H9 (cell line): ENCODE measurements at regions not wholly inside any gene's neighbourhood (a gene's known extent, or its start where the extent isn't known, plus 50 kb on each side); places are given as distances from the start of the nearest gene placed in this dataset.

Experiments
- DNase-seq: peaks from one replicate; pipeline ENCODE4 v3.0.0-alpha.2; 2017
- H2AFZ ChIP-seq: one replicate; pipeline ENCODE4 v1.6.1; 2013; ENCODE audit warnings: mild to moderate bottlenecking, low read length, control low read depth, moderate library complexity
- H2AK5ac ChIP-seq: 2 replicates; pipeline ENCODE4 v1.6.1; 2013; ENCODE audit warnings: low read length, control low read depth, mixed read lengths; ENCODE audit not compliant: insufficient read length
- H2BK120ac ChIP-seq: one replicate; pipeline ENCODE4 v1.6.1; 2013; ENCODE audit warnings: low read depth, mild to moderate bottlenecking, low read length, control low read depth, inconsistent platforms; ENCODE audit not compliant: poor library complexity, severe bottlenecking
- H2BK12ac ChIP-seq: 2 replicates; pipeline ENCODE4 v1.6.1; 2013; ENCODE audit warnings: low read length, control low read depth, mixed read lengths, low read depth; ENCODE audit not compliant: insufficient read length
- H2BK15ac ChIP-seq: 2 replicates; pipeline ENCODE4 v1.6.1; 2013; ENCODE audit warnings: low read depth, low read length, control low read depth
- H2BK20ac ChIP-seq: one replicate; pipeline ENCODE4 v1.6.1; 2013; ENCODE audit warnings: low read depth, mild to moderate bottlenecking, low read length, control low read depth, inconsistent platforms; ENCODE audit not compliant: poor library complexity, severe bottlenecking
- H2BK5ac ChIP-seq: 2 replicates; pipeline ENCODE4 v1.6.1; 2013; ENCODE audit warnings: low read length, control low read depth, mixed read lengths; ENCODE audit not compliant: insufficient read length
- H3K14ac ChIP-seq: 2 replicates; pipeline ENCODE4 v1.6.1; 2013; ENCODE audit warnings: low read length, control low read depth; ENCODE audit not compliant: insufficient read depth
- H3K18ac ChIP-seq: 2 replicates; pipeline ENCODE4 v1.6.1; 2013; ENCODE audit warnings: low read depth, mild to moderate bottlenecking, mixed read lengths, low read length, control low read depth; ENCODE audit not compliant: insufficient read length
- H3K23ac ChIP-seq: 2 replicates; pipeline ENCODE4 v1.6.1; 2013; ENCODE audit warnings: low read length, control low read depth, mixed read lengths, low read depth; ENCODE audit not compliant: insufficient read length
- H3K23me2 ChIP-seq: 2 replicates; pipeline ENCODE4 v1.6.1; 2013; ENCODE audit warnings: low read depth, mild to moderate bottlenecking, mixed read lengths, low read length, control low read depth; ENCODE audit not compliant: insufficient read length, poor library complexity, severe bottlenecking
- H3K27ac ChIP-seq: 2 replicates; pipeline ENCODE4 v1.5.1; 2013; ENCODE audit warnings: low read length, control low read depth, mixed read lengths, low read depth; ENCODE audit not compliant: insufficient read length
- H3K27me3 ChIP-seq: 2 replicates; pipeline ENCODE4 v1.6.1; 2013; ENCODE audit warnings: low read length, control low read depth, inconsistent platforms; ENCODE audit not compliant: insufficient read depth
- H3K4ac ChIP-seq: 2 replicates; pipeline ENCODE4 v1.6.1; 2013; ENCODE audit warnings: low read depth, mild to moderate bottlenecking, control low read depth, inconsistent platforms, low read length, moderate library complexity
- H3K4me1 ChIP-seq: 2 replicates; pipeline ENCODE4 v1.6.1; 2013; ENCODE audit warnings: low read length, control low read depth, inconsistent platforms; ENCODE audit not compliant: insufficient read depth
- H3K4me2 ChIP-seq: 2 replicates; pipeline ENCODE4 v1.6.1; 2013; ENCODE audit warnings: low read length, control low read depth, mixed read lengths; ENCODE audit not compliant: insufficient read length, insufficient read depth
- H3K56ac ChIP-seq: 2 replicates; pipeline ENCODE4 v1.6.1; 2013; ENCODE audit warnings: low read depth, mild to moderate bottlenecking, mixed read lengths, low read length, control low read depth; ENCODE audit not compliant: insufficient read length
- H3K79me1 ChIP-seq: 2 replicates; pipeline ENCODE4 v1.6.1; 2013; ENCODE audit warnings: low read depth, mild to moderate bottlenecking, moderate library complexity, low read length, control low read depth, inconsistent platforms; ENCODE audit not compliant: insufficient read depth, poor library complexity, severe bottlenecking
- H3K79me2 ChIP-seq: 2 replicates; pipeline ENCODE4 v1.6.1; 2013; ENCODE audit warnings: low read length, control low read depth, inconsistent platforms; ENCODE audit not compliant: insufficient read depth
- H3K9ac ChIP-seq: 2 replicates; pipeline ENCODE4 v1.6.1; 2013; ENCODE audit warnings: low read length, control low read depth, mixed read lengths; ENCODE audit not compliant: insufficient read length; ENCODE audit errors: extremely low read depth
- H3K9me3 ChIP-seq: one replicate; pipeline ENCODE4 v1.6.1; 2013; ENCODE audit warnings: low read depth, low read length, inconsistent platforms; ENCODE audit not compliant: control insufficient read depth
- H3T11ph ChIP-seq: one replicate; pipeline ENCODE4 v1.6.1; 2013; ENCODE audit warnings: mild to moderate bottlenecking, low read length, control low read depth, inconsistent platforms
- H4K20me1 ChIP-seq: one replicate; pipeline ENCODE4 v1.6.1; 2013; ENCODE audit not compliant: control insufficient read depth, insufficient read length, insufficient read depth
- H4K5ac ChIP-seq: 2 replicates; pipeline ENCODE4 v1.6.1; 2013; ENCODE audit warnings: low read depth, mild to moderate bottlenecking, mixed read lengths, low read length, control low read depth; ENCODE audit not compliant: insufficient read length
- H4K8ac ChIP-seq: replicated peaks from 2 replicates; pipeline ENCODE4 v1.6.1; 2013; ENCODE audit warnings: low read length, control low read depth, mixed read lengths, low read depth; ENCODE audit not compliant: insufficient read length
- H4K91ac ChIP-seq: 2 replicates; pipeline ENCODE4 v1.6.1; 2013; ENCODE audit warnings: low read depth, mild to moderate bottlenecking, moderate library complexity, mixed read lengths, low read length, control low read depth; ENCODE audit not compliant: insufficient read length
- H3K27ac Mint-ChIP-seq, 3 experiments: 2 replicates in 2 of 3; 3 replicates in 1 of 3; pipeline ENCODE4 v1.8.0; 2020 to 2021; ENCODE audit warnings: mixed read lengths in 3 of 3, mild to moderate bottlenecking in 1 of 3, moderate library complexity in 1 of 3
- H3K27me3 Mint-ChIP-seq: 2 replicates; pipeline ENCODE4 v1.8.0; 2021; ENCODE audit warnings: low read depth, mild to moderate bottlenecking, moderate library complexity, mixed read lengths
- H3K36me3 Mint-ChIP-seq, 3 experiments: 2 replicates in 2 of 3; 3 replicates in 1 of 3; pipeline ENCODE4 v1.8.0; 2020 to 2021; ENCODE audit warnings: low read depth in 3 of 3, mixed read lengths in 3 of 3; ENCODE audit not compliant: insufficient read depth in 1 of 3
- H3K4me1 Mint-ChIP-seq, 2 experiments: 2 replicates each; pipeline ENCODE4 v1.8.0; 2020; ENCODE audit warnings: mixed read lengths in 2 of 2
- H3K4me3 Mint-ChIP-seq, 2 experiments: 2 replicates in 1 of 2; 3 replicates in 1 of 2; pipeline ENCODE4 v1.8.0; 2020 to 2021; ENCODE audit warnings: mild to moderate bottlenecking in 2 of 2, mixed read lengths in 2 of 2, moderate library complexity in 1 of 2
- H3K9me3 Mint-ChIP-seq, 2 experiments: 2 replicates in 1 of 2; 3 replicates in 1 of 2; pipeline ENCODE4 v1.8.0; 2020; ENCODE audit warnings: mild to moderate bottlenecking in 2 of 2, mixed read lengths in 2 of 2, moderate library complexity in 1 of 2
- CTCF ChIP-seq: fragments of 200-600 bp; sonication (generic); conservative IDR thresholded peaks from 3 replicates; pipeline ENCODE4 v1.8.0; 2021; ENCODE audit warnings: antibody characterized with exemption, mild to moderate bottlenecking
- WGBS: extraction: QIAGEN DNeasy Blood & Tissue Kit; methylation state at CpG from one replicate; pipeline ENCODE4 v1.1.7; 2013; ENCODE audit warnings: missing lambda C conversion rate, low lambda C conversion rate, mixed read lengths; ENCODE audit not compliant: insufficient read length; ENCODE audit errors: extremely low coverage; 5-methylcytosine and 5-hydroxymethylcytosine counted together

- TF ChIP-seq CTCF, result no peak
- no peak overlapping the region for H2BK15ac ChIP-seq
Observed at GRCh38 chr9:22838266-22838665, 391.6 kb downstream of the DMRTA1 start.

More at GRCh38 chr9:22838266-22838665, 391.6 kb downstream of the DMRTA1 start:
- Histone ChIP-seq H3K4me1 (no peaks in the 10 kb centered on the region), H3K79me2 (no peaks in the 10 kb centered on the region), H2BK5ac (no peak overlapping the region), H3K4me2 (no peak overlapping the region), H3T11ph (no peak overlapping the region), H3K27me3 (no peaks in the 10 kb centered on the region), H2BK20ac (no peak overlapping the region), H3K9ac (no peak overlapping the region), H3K23me2 (no peaks in the 10 kb centered on the region), H3K56ac (no peak overlapping the region), H3K79me1 (no peaks in the 10 kb centered on the region), H3K18ac (no peak overlapping the region), H3K4ac (no peak overlapping the region), H4K8ac (no peak overlapping the region), H3K9me3 (no peaks in the 10 kb centered on the region), H3K27ac (no peak overlapping the region), H3K14ac (no peak overlapping the region), H3K23ac (no peak overlapping the region), H2BK12ac (no peak overlapping the region), H4K20me1 (no peaks in the 10 kb centered on the region), H4K5ac (no peak overlapping the region), H2BK120ac (no peak overlapping the region), H4K91ac (no peak overlapping the region), H2AK5ac (no peak overlapping the region), H2AFZ (no peak overlapping the region)
- Mint-ChIP-seq H3K9me3 (peaks cover 2% of the 10 kb centered on the region in 2 experiments; a peak in 3 of 5 replicates), H3K4me1 (peaks cover 4 to 5% of the 10 kb centered on the region in 2 experiments; a peak in 3 of 4 replicates), H3K36me3 (no peaks in the 10 kb centered on the region; a peak in 3 of 7 replicates), H3K27ac (no peak overlapping the region), H3K27me3 (no peaks in the 10 kb centered on the region), H3K4me3 (no peak overlapping the region)
- DNase-seq, result no peak
- no CpG with 5 or more reads among the region's 3 CpGs for WGBS
